ENCODE measurements at regions not wholly inside any gene's neighbourhood (a gene's known extent, or its start where the extent isn't known, plus 50 kb on each side); places are given as distances from the start of the nearest gene placed in this dataset.

- no peak for TF ChIP-seq CTCF (IDR thresholded peaks at IDR 0.05; ENCODE audit: low read depth, low read length)
- H3K4me3 ChIP-seq (ENCODE audit: low read depth, low read length) = no peak overlapping the region
Observed at GRCh38 chr2:48183276-48183675, 131.2 kb upstream of the FOXN2 start.

GRCh38 chr2:48183991-48184390, 130.5 kb upstream of the FOXN2 start:
- no peak for TF ChIP-seq CTCF (IDR thresholded peaks at IDR 0.05; ENCODE audit: low read depth, low read length)

GRCh38 chr2:48187503-48187902, 127.0 kb upstream of the FOXN2 start:
- no peak overlapping the region for H3K4me3 ChIP-seq (ENCODE audit: low read depth, low read length)
- no peak for TF ChIP-seq CTCF (IDR thresholded peaks at IDR 0.05; ENCODE audit: low read depth, low read length)

More at GRCh38 chr2:48183991-48184390, 130.5 kb upstream of the FOXN2 start:
- H3K4me3 ChIP-seq (ENCODE audit: low read depth, low read length) = no peak overlapping the region

GRCh38 chr2:48189552-48190228, 124.8 kb upstream of the FOXN2 start:
- no peak for TF ChIP-seq CTCF (IDR thresholded peaks at IDR 0.05; ENCODE audit: low read depth, low read length)
- no peak overlapping the region for H3K4me3 ChIP-seq (ENCODE audit: low read depth, low read length)

GRCh38 chr2:48190230-48190629, 124.3 kb upstream of the FOXN2 start:
- no peak for TF ChIP-seq CTCF (IDR thresholded peaks at IDR 0.05; ENCODE audit: low read depth, low read length)

GRCh38 chr2:48194641-48195040, 119.8 kb upstream of the FOXN2 start:
- no peak for TF ChIP-seq CTCF (IDR thresholded peaks at IDR 0.05; ENCODE audit: low read depth, low read length)
- no peak overlapping the region for H3K4me3 ChIP-seq (ENCODE audit: low read depth, low read length)

More at GRCh38 chr2:48190230-48190629, 124.3 kb upstream of the FOXN2 start:
- H3K4me3 ChIP-seq (ENCODE audit: low read depth, low read length) = no peak overlapping the region

GRCh38 chr2:48195169-48195568, 119.3 kb upstream of the FOXN2 start:
- TF ChIP-seq CTCF (IDR thresholded peaks at IDR 0.05; ENCODE audit: low read depth, low read length) = no peak
- H3K4me3 ChIP-seq (ENCODE audit: low read depth, low read length) = no peak overlapping the region

Measured in WI38 (cell line).